ENCODE measurements at regions not wholly inside any gene's neighbourhood (a gene's known extent, or its start where the extent isn't known, plus 50 kb on each side); places are given as distances from the start of the nearest gene placed in this dataset.
A peak's percentile ranks its signal among the peaks of the same experiment; 100 is the strongest.

GRCh38 chr13:70310396-70311119, 202.3 kb upstream of the KLHL1 start:
- no peaks in the 10 kb centered on the region for H3K27me3 ChIP-seq (ENCODE audit: insufficient read depth, low read depth)
- no peak overlapping the region for H2AFZ ChIP-seq
- H3K4me3 ChIP-seq, result no peak overlapping the region
- H3K36me3 ChIP-seq (ENCODE audit: low read depth), result no peaks in the 10 kb centered on the region
- no peaks in the 10 kb centered on the region for H3K9me3 ChIP-seq (ENCODE audit: insufficient read depth, low read depth)
- BruUV-seq (replicated peaks), result no TSS peak
- H3K27ac ChIP-seq, result no peak overlapping the region
- no peaks in the 10 kb centered on the region for H3K79me2 ChIP-seq (ENCODE audit: low read depth)
- CTCF ChIA-PET, result interaction anchor here (1.0 kb wide), 1 partner anchor 777 kb away, joined by 3 read pairs; no protein-coding TSS in a partner anchor
- intact Hi-C loops (cut with micrococcal nuclease; ENCODE audit: unreplicated experiment), result loop anchor here (10.0 kb wide), 1 partner anchor 216 kb away; no protein-coding TSS in a partner anchor
- H3F3A ChIP-seq (ENCODE audit: insufficient read depth, low read depth), result no peaks in the 10 kb centered on the region
- DNase-seq, result peak in 1 of 2 experiments; percentile 13
- H3K4me2 ChIP-seq, result no peak overlapping the region
- POLR2A ChIA-PET (ENCODE audit: unreplicated experiment), result no interaction called here
- no peaks in the 10 kb centered on the region for H4K20me1 ChIP-seq (ENCODE audit: insufficient read depth)
- no peaks in the 10 kb centered on the region for H3K9me2 ChIP-seq (ENCODE audit: insufficient read depth)
- TF ChIP-seq CTCF (conservative IDR thresholded peaks at IDR 0.05) (peak; percentile 49), EZH2 (IDR thresholded peaks at IDR 0.05; ENCODE audit: low read depth) (no peak)
- no peaks in the 10 kb centered on the region for H3K4me1 ChIP-seq (replicated peaks; ENCODE audit: insufficient read depth)

GRCh38 chr13:70297189-70297616, 189.0 kb upstream of the KLHL1 start:
- no peak overlapping the region for H3K27ac ChIP-seq
- intact Hi-C loops (cut with micrococcal nuclease; ENCODE audit: unreplicated experiment), result no loop called here
- no peaks in the 10 kb centered on the region for H3K4me1 ChIP-seq (replicated peaks; ENCODE audit: insufficient read depth)
- H3K79me2 ChIP-seq (ENCODE audit: low read depth), result no peaks in the 10 kb centered on the region
- no peak for TF ChIP-seq EZH2 (IDR thresholded peaks at IDR 0.05; ENCODE audit: low read depth)
- no peak for TF ChIP-seq CTCF (conservative IDR thresholded peaks at IDR 0.05)
- H3F3A ChIP-seq (ENCODE audit: insufficient read depth, low read depth), result no peaks in the 10 kb centered on the region
- H2AFZ ChIP-seq, result no peak overlapping the region
- no peaks in the 10 kb centered on the region for H3K36me3 ChIP-seq (ENCODE audit: low read depth)
- DNase-seq, result no peak
- no peak overlapping the region for H3K4me3 ChIP-seq
- no peaks in the 10 kb centered on the region for H3K9me3 ChIP-seq (ENCODE audit: insufficient read depth, low read depth)
- no peaks in the 10 kb centered on the region for H3K9me2 ChIP-seq (ENCODE audit: insufficient read depth)
- CTCF ChIA-PET, result no interaction called here
- no peak overlapping the region for H3K4me2 ChIP-seq
- no peaks in the 10 kb centered on the region for H4K20me1 ChIP-seq (ENCODE audit: insufficient read depth)
- H3K27me3 ChIP-seq (ENCODE audit: insufficient read depth, low read depth), result no peaks in the 10 kb centered on the region
- POLR2A ChIA-PET (ENCODE audit: unreplicated experiment), result no interaction called here
- BruUV-seq (replicated peaks), result no TSS peak

GRCh38 chr13:70284371-70284770, 176.1 kb upstream of the KLHL1 start:
- no peaks in the 10 kb centered on the region for H3K9me2 ChIP-seq (ENCODE audit: insufficient read depth)
- no peak overlapping the region for H3K4me3 ChIP-seq
- H3K79me2 ChIP-seq (ENCODE audit: low read depth), result no peaks in the 10 kb centered on the region
- H3K4me2 ChIP-seq, result no peak overlapping the region
- H3K4me1 ChIP-seq (replicated peaks; ENCODE audit: insufficient read depth), result no peaks in the 10 kb centered on the region
- H3K9me3 ChIP-seq (ENCODE audit: insufficient read depth, low read depth), result no peaks in the 10 kb centered on the region
- no peaks in the 10 kb centered on the region for H3K36me3 ChIP-seq (ENCODE audit: low read depth)
- BruUV-seq (replicated peaks), result no TSS peak
- POLR2A ChIA-PET (ENCODE audit: unreplicated experiment), result no interaction called here
- H4K20me1 ChIP-seq (ENCODE audit: insufficient read depth), result no peaks in the 10 kb centered on the region
- H3K27me3 ChIP-seq (ENCODE audit: insufficient read depth, low read depth), result no peaks in the 10 kb centered on the region
- no peak overlapping the region for H3K27ac ChIP-seq
- intact Hi-C loops (cut with micrococcal nuclease; ENCODE audit: unreplicated experiment), result no loop called here
- CTCF ChIA-PET, result no interaction called here
- no peak for DNase-seq
- no peaks in the 10 kb centered on the region for H3F3A ChIP-seq (ENCODE audit: insufficient read depth, low read depth)
- TF ChIP-seq EZH2 (IDR thresholded peaks at IDR 0.05; ENCODE audit: low read depth), result no peak
- no peak for TF ChIP-seq CTCF (conservative IDR thresholded peaks at IDR 0.05)
- no peak overlapping the region for H2AFZ ChIP-seq

Measured in PC-9 (cell line).